ENCODE measurements at regions not wholly inside any gene's neighbourhood (a gene's known extent, or its start where the extent isn't known, plus 50 kb on each side); places are given as distances from the start of the nearest gene placed in this dataset.

GRCh38 chr12:75725521-75726111 is 214.2 kb upstream of the KRR1 start (continued):
- TF ChIP-seq RFX5 (IDR thresholded peaks at IDR 0.05) (no peak; the same call in 1 of the 2 replicates), CHD2 (IDR thresholded peaks at IDR 0.05; ENCODE audit: low read length, partially characterized antibody) (no peak), FOSB (CRISPR knock-in tag; IDR thresholded peaks at IDR 0.05) (no peak), ESRRA (IDR thresholded peaks at IDR 0.05; ENCODE audit: borderline replicate concordance, low read length) (no peak), SREBF2 (IDR thresholded peaks at IDR 0.05) (no peak), HOXB5 (CRISPR knock-in tag; IDR thresholded peaks at IDR 0.05) (0 out of 2 replicates have a peak, but pooled peaks have one; percentile 52), BCL3 (IDR thresholded peaks at IDR 0.05) (no peak), RAD21 (conservative IDR thresholded peaks at IDR 0.05 in 1 of 2, IDR thresholded peaks at IDR 0.05 in 1 of 2) (peak in 1 of 2 experiments; percentile 29; a peak in 1 of 5 replicates)

GRCh38 chr12:75724928-75725312 is 213.5 kb upstream of the KRR1 start:
- WGBS (ENCODE audit: missing lambda C conversion rate), result 1% methylated on average over 5 of the region's 5 CpGs
- peak overlapping the region; percentile 18; the same call in 1 of the 3 replicates for H3K4me3 ChIP-seq
- DNase-seq (ENCODE audit: low read depth in 1 of 2, low spot score in 1 of 2), result peak; percentile 28 to 80
- peak overlapping the region; percentile 84 to 86 for H3K27ac ChIP-seq
- peak overlapping the region; percentile 75 for H3K4me2 ChIP-seq
- peak; percentile 87 for FAIRE-seq
- ATAC-seq, result peak; percentile 74 to 80
- peaks cover 56% of the 10 kb centered on the region for H3K4me1 ChIP-seq
- H3K9me3 ChIP-seq, result no peaks in the 10 kb centered on the region
- CTCF ChIA-PET, result interaction anchor here (0.8 to 2.9 kb wide), 10 partner anchors 9 to 324 kb away, joined by 3 to 10 read pairs (median 4); no protein-coding TSS in a partner anchor
- POLR2A ChIA-PET, result interaction anchor here (0.6 to 1.8 kb wide), 3 partner anchors 12 to 386 kb away, joined by 3 to 9 read pairs (median 6); no protein-coding TSS in a partner anchor
- TF ChIP-seq KDM5A (IDR thresholded peaks at IDR 0.05) (no peak), CEBPB (IDR thresholded peaks at IDR 0.05) (no peak), RARB (CRISPR knock-in tag; IDR thresholded peaks at IDR 0.05) (no peak), CHD2 (IDR thresholded peaks at IDR 0.05; ENCODE audit: low read length, partially characterized antibody) (no peak), ZFP36 (IDR thresholded peaks at IDR 0.05; ENCODE audit: borderline replicate concordance, partially characterized antibody) (no peak), SMC3 (IDR thresholded peaks at IDR 0.05) (no peak), REST (IDR thresholded peaks at IDR 0.05) (no peak), ZC3H11A (IDR thresholded peaks at IDR 0.05) (no peak), RAD21 (conservative IDR thresholded peaks at IDR 0.05 in 1 of 2, IDR thresholded peaks at IDR 0.05 in 1 of 2) (peak; percentile 24 to 29; a peak in 2 of 5 replicates), MAX (IDR thresholded peaks at IDR 0.05) (no peak), POLR2A (IDR thresholded peaks at IDR 0.05; ENCODE audit: low read length) (no peak), E2F6 (IDR thresholded peaks at IDR 0.05; ENCODE audit: borderline replicate concordance, low read depth) (no peak), FOSB (CRISPR knock-in tag; IDR thresholded peaks at IDR 0.05) (no peak), HOXA7 (CRISPR knock-in tag; IDR thresholded peaks at IDR 0.05) (no peak), MYC (IDR thresholded peaks at IDR 0.05; ENCODE audit: borderline replicate concordance, low read length) (no peak), CBX2 (IDR thresholded peaks at IDR 0.05; ENCODE audit: borderline replicate concordance, low read depth) (no peak), HES2 (IDR thresholded peaks at IDR 0.05) (no peak), GATA3 (IDR thresholded peaks at IDR 0.05; ENCODE audit: borderline replicate concordance) (peak; percentile 80), RNF2 (IDR thresholded peaks at IDR 0.05; ENCODE audit: borderline replicate concordance, low read depth) (no peak), POLR2AphosphoS2 (conservative IDR thresholded peaks at IDR 0.05; ENCODE audit: low read length) (no peak), HDAC2 (IDR thresholded peaks at IDR 0.05) (no peak), ESRRA (IDR thresholded peaks at IDR 0.05; ENCODE audit: borderline replicate concordance, low read length) (no peak), CHD4 (IDR thresholded peaks at IDR 0.05; ENCODE audit: borderline replicate concordance) (no peak), SREBF2 (IDR thresholded peaks at IDR 0.05) (no peak), ELK1 (IDR thresholded peaks at IDR 0.05; ENCODE audit: low read depth, low read length) (no peak), EHMT2 (IDR thresholded peaks at IDR 0.05; ENCODE audit: low read depth) (no peak), PBX3 (IDR thresholded peaks at IDR 0.05) (0 out of 2 replicates have a peak, but pooled peaks have one; percentile 32), FOXS1 (CRISPR knock-in tag; IDR thresholded peaks at IDR 0.05) (no peak)
